ENCODE measurements at regions not wholly inside any gene's neighbourhood (a gene's known extent, or its start where the extent isn't known, plus 50 kb on each side); places are given as distances from the start of the nearest gene placed in this dataset.

DNA sequence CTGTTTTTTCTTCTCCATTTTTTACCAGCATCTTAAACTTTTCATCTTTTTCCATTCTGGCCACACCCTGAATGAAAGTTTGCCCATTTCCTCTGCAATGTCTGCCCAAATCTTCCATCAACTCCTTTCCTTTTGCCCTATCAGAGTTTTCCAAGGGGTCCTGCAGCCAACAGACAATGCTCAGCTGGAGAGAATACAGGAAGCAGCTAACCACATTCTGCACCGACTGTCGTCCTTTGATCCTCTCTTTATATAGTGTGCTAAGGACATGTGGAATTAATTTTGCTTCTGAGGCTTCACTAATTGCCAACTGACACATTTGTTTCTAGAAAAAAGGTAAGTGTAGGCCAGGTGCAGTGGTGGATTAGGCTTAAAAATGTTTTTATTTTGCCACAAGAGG lies 50.5 kb upstream of the DLX2 start:
- no peak for DNase-seq

DNA sequence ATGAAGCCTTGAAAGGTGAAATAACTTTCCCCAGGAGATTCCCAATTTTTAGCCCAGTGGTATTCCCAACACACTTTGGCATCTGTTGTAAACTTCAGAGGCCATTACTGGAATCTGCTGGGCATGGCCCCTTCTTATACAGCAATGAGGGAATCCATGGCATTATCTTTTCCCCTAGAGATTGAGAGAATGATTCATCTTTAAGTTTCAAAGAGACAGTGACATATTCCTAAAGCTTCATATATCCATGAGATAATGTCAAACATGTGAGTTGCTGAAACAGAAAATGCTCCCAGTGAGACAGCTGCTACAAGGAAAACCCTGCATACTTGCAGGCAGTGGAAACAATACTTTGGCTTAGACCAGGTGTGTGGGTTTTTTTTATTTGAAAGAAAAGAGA lies 51.1 kb upstream of the DLX2 start:
- no peak for DNase-seq

- no peak for DNase-seq
Observed at GRCh38 chr2:172155752-172156151, 53.1 kb upstream of the DLX2 start.

DNA sequence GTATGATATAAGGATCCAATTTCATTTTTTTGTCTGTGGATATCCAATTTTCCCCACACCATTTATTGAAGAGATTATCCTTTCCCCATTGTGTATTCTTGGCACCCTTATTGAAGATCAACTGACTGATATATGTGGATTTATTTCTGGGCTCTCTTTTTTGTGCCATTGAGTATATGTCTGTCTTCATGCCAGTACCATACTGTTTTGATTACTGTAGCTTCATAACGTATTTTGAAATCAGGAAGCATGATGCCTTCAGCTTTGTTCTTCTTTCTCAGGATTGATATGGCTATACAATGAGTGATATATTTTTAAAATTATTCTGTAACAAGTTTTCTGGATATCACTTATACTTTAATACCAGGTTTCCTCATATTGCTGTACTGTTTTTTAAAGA lies 58.1 kb upstream of the DLX2 start:
- DNase-seq: no peak

- no peak for DNase-seq
Observed at GRCh38 chr2:172162225-172162733, 59.6 kb upstream of the DLX2 start.

DNA sequence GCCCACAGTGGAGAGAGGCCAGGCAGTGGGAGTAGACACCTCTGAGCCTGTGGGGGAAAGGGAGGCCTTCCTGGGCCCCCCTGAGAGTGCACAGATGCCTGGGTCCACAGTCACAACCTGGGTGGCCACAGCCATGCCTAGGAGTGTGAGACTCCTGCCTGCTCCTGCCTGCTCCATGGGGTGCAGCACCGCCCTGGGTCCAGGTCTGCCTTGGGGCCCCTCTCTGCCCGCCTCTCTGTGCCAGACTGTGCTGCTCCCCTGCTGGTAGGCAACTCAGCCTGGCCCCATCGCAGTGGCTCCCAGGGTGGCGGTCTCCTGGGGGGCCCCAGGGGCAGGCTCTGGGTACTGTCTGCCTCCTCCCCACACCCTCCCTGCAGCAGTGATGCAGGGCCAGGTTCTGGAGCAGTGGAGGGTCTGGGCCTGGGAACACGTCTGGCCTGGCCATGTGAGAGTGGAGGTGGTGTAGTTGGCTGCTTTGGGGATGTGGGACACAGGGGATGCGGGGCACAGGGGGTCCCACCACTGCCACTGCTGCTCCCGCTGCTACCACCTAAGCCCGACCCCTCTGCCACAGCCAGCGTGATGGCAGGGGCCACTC lies 60.1 kb upstream of the DLX2 start:
- no peak for DNase-seq

GRCh38 chr2:172168917-172169346 lies 66.2 kb upstream of the DLX2 start:
- no peak for DNase-seq

GRCh38 chr2:172169611-172170010 lies 66.9 kb upstream of the DLX2 start:
- no peak for DNase-seq

DNA sequence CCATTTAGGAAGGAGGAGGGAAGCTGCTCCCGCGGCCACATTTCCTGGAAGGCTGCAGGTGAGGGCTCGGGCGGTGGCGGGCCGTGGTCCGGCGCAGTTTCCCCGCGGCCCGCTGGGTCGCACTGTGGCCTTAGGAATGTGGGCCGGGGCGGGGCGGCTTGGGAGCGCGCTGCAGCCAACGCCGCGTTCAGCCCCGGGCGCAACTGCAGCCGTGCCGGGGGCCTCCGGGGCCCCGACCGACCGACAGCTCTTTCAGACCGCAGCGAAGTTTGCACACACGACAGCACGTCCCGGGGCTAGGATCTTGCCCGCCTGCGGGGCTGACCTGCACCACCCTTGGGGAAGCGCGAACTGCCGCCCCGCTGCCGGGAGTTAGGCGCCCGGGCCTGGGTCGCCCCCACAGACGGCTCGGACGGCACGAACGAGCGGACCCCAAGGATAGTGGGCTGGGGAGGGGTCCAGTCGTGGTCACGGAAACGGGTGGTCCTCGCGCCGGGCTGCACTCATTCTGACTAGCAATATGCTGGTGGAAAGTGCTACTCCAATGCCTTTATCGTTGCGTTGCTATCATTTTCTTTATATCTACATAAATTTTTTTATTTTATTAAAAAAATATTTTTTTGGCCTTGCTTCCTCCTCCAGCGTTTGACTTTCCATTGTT lies 69.9 kb upstream of the DLX2 start:
- DNase-seq: peak; percentile 52

GRCh38 chr2:172173174-172173706 lies 70.5 kb upstream of the DLX2 start:
- no peak for DNase-seq

DNA sequence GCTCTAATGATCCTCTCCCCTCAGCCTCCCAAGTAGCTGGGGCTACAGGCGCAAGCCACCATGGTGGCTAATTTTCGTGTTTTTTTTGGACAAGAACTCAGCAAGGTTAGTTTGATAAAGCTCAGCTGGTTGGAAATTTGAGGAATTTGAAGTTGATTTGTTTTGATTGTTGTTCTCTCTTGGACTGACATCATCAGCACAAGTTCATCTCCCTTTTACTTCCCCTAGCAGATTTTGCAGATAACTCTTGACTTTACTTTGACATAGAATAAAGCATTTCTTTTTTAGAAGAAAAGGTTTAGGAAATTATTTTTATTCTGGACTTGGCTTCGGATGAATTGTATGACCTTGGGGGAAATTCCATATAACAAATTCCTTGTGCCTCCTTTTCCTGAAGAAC lies 74.9 kb upstream of the DLX2 start:
- DNase-seq: no peak

- no peak for DNase-seq
Observed at GRCh38 chr2:172177996-172178395, 75.3 kb upstream of the DLX2 start.

DNA sequence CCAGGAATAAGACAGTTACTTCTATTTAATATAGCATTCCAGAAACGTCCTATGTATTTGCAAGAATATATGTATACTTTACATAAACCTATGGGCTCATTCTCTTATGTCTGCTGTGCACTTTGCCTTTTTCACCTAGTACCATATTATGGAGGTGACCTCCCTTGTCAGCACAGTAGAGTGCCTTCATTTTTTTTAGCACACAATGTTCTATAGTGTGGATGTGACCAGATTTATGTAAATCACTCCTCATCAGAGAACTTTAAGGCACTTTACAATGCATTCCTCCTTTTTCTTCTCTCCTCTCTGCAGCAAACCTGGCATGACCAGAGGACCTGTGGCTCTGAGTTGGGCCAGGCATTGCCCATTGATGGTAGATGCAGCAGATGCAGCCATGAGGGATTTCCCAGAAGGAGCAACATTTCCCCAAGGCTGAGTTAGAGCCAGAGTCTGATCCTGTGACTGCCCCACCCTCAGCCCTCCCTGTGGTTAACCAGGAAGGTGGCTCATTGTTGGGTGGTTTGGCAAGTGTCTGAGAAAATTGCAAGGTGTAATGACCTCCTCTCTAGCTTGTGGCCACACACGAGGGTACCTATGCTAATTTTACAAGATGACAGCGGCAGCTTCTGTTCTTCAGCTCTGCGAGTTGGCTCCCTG lies 76.5 kb upstream of the DLX2 start:
- DNase-seq: no peak

DNA sequence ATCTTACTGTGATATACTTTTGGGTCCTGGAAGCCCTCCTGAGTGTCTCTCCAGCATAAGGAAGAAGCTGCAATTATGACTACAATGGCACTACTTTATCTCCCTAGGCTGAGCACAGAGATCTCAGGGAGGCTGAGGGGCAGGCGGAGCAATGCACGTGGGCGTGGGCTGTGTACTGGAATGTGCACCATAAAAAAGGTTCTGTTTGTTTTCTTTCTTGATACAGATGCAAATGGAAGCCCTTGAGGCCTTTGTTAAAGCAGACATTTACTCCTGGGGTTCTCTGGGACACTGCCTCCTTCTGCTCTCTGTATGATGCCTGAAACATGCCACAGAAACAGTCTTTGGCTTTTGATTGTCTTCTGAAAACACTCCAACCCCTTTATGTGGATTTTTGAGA lies 79.1 kb upstream of the DLX2 start:
- no peak for DNase-seq

DNA sequence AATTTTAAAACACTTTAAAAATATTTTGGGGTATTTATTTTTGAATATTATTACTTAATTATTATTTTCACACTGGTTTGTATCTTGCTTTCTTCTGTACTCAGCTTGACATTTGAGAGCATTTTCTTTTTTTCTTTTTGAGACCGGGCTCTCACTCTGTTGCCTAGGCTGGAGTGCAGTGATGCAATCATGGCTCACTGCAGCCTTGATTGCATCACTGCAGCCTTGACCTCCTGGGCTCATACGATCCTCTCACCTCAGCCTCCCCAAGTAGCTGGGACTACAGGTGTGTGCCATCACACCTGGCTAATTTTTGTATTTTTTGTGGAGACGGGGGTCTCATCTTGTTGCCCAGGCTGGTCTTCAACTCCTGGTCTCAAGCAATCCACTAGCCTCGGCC lies 79.9 kb upstream of the DLX2 start:
- no peak for DNase-seq

DNA sequence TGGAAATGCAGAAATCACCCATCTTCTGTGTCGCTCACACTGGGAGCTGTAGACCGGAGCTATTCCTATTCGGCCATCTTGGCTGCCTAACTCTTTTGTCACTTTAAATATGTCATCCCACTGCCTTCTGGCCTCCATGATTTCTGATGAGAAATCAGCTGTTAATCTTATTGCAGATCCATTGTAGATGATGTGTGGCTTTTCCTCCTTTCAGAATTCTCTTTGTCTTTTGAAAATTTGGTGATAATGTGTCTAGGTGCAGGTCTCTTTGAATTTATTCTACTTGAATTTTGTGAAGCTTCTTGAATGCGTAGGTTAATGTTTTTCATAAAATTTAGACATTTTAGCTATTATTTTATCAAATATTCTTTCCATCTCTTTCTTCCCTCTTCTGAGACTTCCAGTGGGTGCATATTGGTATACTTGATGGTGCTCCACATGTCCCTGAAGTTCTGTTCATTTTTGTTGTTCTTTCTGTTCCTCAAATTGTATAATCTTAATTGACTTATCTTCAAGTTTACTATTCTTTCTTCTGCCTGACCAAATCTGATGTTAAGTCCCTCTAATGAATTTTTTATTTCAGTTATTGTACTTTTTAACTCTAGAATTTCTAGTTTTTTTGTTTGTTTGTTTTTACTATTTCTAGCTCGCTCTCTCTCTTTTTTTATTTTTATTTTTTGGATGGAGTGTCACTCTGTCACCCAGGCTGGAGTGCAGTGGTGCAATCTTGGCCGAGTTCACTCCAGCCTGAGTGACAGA lies 90.8 kb upstream of the DLX2 start:
- no peak for DNase-seq

DNA sequence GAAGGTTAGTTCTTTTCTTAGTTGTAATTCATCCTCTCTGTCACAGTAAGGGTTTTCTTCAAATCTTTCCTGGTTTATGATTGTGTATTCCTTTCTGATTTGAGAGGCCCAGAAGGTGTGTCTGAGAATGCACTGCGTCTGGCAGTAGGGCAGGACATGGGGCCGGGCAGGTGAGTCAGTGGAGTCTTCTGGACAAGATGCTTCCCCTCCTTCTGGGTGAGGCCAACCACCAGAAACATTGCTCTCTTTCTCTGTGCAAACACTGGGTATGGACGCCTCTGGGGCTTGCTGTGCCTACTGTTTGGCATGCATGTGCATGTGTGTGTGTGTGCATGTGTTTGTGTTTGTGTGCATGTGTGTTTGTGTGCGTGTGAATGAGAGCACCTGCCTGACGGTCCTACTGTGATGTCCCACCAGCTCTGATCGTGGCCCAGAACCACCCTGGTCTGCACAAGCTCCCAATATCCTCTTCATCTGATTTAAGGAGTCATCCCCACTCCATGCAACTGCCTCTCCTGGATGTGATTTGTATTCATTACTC lies 93.2 kb upstream of the DLX2 start:
- no peak for DNase-seq

DNA sequence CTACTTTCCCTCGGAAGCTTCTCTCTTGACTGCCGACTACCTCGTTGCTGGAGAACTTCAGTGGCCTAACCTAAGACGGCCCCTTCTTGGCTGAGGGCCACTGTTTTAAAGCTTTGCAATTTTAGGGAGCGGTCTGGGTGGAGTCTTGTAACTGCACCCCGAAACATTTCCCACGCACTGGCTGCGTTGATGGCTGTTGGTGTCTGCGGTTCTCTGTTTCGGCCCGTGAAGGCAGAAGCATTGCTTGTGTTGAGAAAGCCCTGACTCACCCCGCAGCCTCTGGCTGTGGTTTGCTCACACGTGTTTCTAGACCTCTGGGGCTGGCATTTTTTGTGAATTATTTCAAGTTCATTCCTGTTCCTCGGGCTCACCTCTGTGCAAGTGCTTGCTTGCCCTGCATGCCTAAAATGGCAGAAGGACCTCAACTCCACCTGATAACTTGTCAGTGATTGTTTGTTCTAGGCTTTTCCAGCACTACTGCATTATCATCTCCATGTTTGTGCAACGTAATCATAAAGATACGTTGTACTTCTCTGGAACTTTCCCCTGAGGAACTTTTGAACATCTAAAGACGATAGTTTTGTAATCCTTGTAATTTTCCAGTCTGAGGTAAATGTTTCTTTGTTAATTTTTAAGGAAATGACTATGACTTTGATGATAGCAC lies 94.2 kb upstream of the DLX2 start:
- no peak for DNase-seq

DNA sequence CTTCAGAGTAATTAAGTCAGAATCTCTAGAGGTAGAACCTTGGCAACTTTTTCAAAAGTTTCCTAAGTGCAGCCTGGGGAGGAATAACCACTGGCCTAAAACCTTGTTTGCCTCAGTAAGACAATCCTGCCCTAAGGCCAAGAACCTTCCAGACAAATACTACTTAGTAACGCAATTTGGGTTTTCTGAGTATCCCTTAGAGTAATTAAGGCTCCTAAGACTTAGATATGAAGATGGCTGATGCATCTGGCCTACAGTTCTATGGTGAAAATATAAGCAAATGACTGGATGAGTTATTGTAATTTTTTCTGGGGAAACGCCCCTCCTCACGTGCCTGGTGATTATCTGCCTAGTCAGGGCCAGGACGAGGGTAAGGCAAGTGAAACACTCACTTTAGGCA lies 95.7 kb upstream of the DLX2 start:
- no peak for DNase-seq

DNA sequence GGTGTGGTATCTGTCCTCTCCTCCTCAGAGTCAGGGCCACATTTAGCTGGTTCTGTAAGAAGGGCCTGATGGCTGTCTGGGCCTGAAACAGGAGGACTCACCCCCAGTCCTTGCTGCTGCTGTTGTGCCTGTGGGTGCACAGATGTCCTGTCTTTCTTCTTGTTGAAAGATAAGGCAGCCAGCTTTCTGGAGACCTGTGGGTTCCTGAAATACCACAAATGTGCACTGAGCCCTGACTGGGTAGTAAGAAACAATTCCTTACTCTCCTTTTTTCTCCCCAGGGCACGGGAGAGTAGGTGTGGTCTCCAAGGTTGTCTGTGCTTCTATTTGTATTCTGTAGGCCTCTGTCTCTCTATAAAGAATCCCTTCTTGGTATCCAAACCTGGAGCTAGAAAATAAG lies 96.2 kb upstream of the DLX2 start:
- no peak for DNase-seq

- no peak for DNase-seq
Observed at GRCh38 chr2:172200495-172201085, 97.9 kb upstream of the DLX2 start.

DNA sequence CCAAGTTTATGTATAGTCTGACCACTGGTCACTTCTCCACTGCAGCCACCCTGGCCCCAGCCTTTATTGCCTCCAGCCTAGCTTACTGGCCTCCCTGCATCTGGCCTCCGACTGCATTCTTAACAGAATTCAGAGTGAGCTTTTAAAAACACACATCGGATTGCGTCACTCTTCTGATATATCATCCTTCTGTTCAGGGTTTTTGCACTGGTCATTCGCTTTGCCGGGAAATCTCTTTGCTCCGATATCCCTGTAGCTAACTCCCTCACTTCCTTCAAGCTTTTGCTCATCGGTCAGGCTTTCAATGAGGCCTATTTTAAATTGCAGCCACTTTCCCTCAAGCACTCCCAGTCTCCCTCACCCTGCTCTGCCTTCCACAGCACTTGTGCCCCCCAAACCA lies 101.6 kb upstream of the DLX2 start:
- DNase-seq: no peak
